Body of pancreas (tissue), 4 donors: ENCODE measurements at regions not wholly inside any gene's neighbourhood (a gene's known extent, or its start where the extent isn't known, plus 50 kb on each side); places are given as distances from the start of the nearest gene placed in this dataset.

Experiments
- ATAC-seq: fragments of 150-250 bp; one replicate; pipeline ENCODE4 v1.9.1; 2016
- DNase-seq, 4 donors: peaks; one replicate each; pipeline ENCODE4 v3.0.0-alpha.2; 2019
- H3K27ac ChIP-seq, 4 donors: fragments of 200-600 bp; sonication (generic); 1 replicate in 3 of 4; 2 replicates in 1 of 4; pipeline versions ENCODE4 v1.5.1 to v1.6.1; 2016 to 2019; ENCODE audit warnings: mild to moderate bottlenecking in 1 of 4, mixed read lengths in 1 of 4, moderate library complexity in 1 of 4
- H3K27me3 ChIP-seq, 2 donors: fragments of 200-600 bp; sonication (generic); one replicate each; pipeline ENCODE4 v1.6.0; 2016; ENCODE audit warnings: mild to moderate bottlenecking in 1 of 2
- H3K36me3 ChIP-seq, 2 donors: fragments of 200-600 bp; sonication (generic); replicated peaks in 1 of 2; 2 replicates each; pipeline ENCODE4 v1.5.1; 2016; ENCODE audit warnings: low read depth in 2 of 2; ENCODE audit not compliant: insufficient read depth in 1 of 2
- H3K4me1 ChIP-seq: fragments of 200-600 bp; sonication (generic); one replicate; pipeline ENCODE4 v1.6.0; 2016
- H3K4me3 ChIP-seq, 2 donors: fragments of 200-600 bp; sonication (generic); 1 replicate in 1 of 2; 2 replicates in 1 of 2; pipeline ENCODE4 v1.5.1; 2016 to 2019
- H3K9me3 ChIP-seq, 3 donors: fragments of 200-600 bp; sonication (generic); 1 replicate in 2 of 3; 2 replicates in 1 of 3; pipeline ENCODE4 v1.5.1; 2016
- CTCF ChIP-seq, 7 experiments: fragments of 450-650 bp in 4 of 7; fragments of 200-600 bp in 3 of 7; sonication (generic) in 3 of 7; IDR thresholded peaks; one replicate each; pipeline ENCODE4 v1.5.1; 2016 to 2019; ENCODE audit warnings: antibody characterized with exemption in 7 of 7
- POLR2A ChIP-seq, 3 donors: fragments of 450-650 bp; IDR thresholded peaks; one replicate each; pipeline ENCODE4 v1.6.1; 2016; ENCODE audit warnings: antibody characterized with exemption in 3 of 3, mild to moderate bottlenecking in 2 of 3
- WGBS, 2 donors: methylation state at CpG; one replicate each; pipeline ENCODE4 v1.1.5; 2017; 5-methylcytosine and 5-hydroxymethylcytosine counted together
- intact Hi-C: fragments of 100-400 bp; cut with DNase I; formaldehyde crosslinking; loops from one replicate; pipeline ENCODE4 v1.15.1; 2023

DNA sequence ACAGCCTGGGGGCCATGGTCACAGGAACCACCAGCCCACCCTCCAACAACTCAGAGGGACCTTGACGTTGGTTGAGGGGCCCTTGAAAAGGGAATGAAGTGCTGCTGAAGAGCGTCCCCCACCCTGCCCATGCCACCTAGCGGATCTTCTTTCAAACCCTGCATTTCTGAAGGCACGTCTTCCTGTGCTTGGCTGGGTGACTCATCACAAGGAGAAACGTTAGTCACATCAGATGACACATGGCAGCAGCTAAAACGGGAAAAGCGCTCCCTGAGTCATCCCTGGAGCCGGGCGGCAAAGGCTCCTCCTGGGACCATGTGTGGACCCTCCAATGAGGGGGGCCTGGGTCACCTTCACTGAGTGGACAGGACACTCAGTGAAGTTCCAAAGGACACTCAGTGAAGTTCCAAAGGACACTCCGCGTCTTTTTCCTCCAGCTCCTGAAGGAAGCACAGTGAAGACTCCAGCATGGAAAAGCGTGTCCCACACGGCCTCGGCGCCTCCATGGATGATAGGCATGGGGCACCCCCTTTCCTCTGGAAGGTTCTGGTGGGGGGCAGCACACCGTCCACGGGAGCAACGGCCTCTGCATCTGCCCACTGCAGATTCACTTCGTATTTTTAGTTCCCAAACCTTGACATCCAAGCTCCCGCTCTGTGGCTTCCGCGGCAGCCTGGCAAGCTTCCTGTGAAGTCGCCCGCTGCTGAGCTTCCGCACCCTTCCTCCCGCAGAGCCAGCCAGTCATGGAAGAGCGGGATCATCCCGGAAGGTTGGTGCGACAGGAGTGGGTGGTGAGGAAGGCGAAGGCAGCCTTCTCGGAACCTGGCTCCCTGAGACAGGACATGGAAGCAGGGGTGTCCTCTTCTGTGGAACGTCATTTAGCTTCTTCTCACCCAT, 383.4 kb downstream of the VRK1 start:
- H3K27me3 ChIP-seq = no peaks in the 10 kb centered on the region
- DNase-seq (no peak), ATAC-seq (no peak)
- H3K27ac ChIP-seq = no peak overlapping the region
- H3K36me3 ChIP-seq = no peaks in the 10 kb centered on the region
- intact Hi-C loops = no loop called here
- H3K4me1 ChIP-seq = no peaks in the 10 kb centered on the region
- H3K9me3 ChIP-seq = no peaks in the 10 kb centered on the region
- WGBS, 2 donors = 76 to 83% methylated on average over 22 to 32 of the region's 32 CpGs
- H3K4me3 ChIP-seq = no peak overlapping the region
- no peak for TF ChIP-seq POLR2A (IDR thresholded peaks at IDR 0.05)
- TF ChIP-seq CTCF (IDR thresholded peaks at IDR 0.05) = no peak

- DNase-seq = no peak
- Histone ChIP-seq H3K9me3 (no peaks in the 10 kb centered on the region), H3K4me3 (no peak overlapping the region), H3K27ac (no peak overlapping the region), H3K27me3 (peaks cover 0 to 4% of the 10 kb centered on the region in 2 donors), H3K4me1 (no peaks in the 10 kb centered on the region), H3K36me3 (no peaks in the 10 kb centered on the region)
- intact Hi-C loops = no loop called here
- ATAC-seq = no peak
- WGBS, 2 donors = 13 to 16% methylated on average over 6 of the region's 6 CpGs
- TF ChIP-seq CTCF (IDR thresholded peaks at IDR 0.05) (peak in 2 of 7 experiments; percentile 31 to 32), POLR2A (IDR thresholded peaks at IDR 0.05) (no peak)
Measured at GRCh38 chr14:97185186-97185585, 388.0 kb downstream of the VRK1 start.

DNA sequence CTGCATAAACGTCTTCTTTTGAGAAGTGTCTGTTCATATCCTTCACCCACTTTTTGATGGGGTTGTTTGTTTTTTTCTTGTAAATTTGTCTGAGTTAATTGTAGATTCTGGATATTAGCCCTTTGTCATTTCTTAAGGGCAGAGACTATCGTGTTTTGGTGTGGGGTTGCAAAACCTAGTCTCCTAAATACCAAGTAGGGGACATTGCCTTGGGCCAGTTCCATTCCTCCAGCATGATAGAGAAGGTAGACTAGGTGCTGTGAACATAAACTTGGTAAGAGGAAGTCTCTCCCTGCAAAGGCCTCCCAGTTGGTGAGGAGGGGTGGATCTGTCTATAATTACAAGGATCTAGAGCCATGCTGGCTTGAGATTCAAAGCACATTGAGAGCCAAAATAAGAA, 390.7 kb downstream of the VRK1 start:
- Histone ChIP-seq H3K27ac (no peak overlapping the region), H3K36me3 (no peaks in the 10 kb centered on the region), H3K4me3 (no peak overlapping the region), H3K27me3 (peaks cover 0 to 4% of the 10 kb centered on the region in 2 donors), H3K9me3 (no peaks in the 10 kb centered on the region), H3K4me1 (no peaks in the 10 kb centered on the region)
- TF ChIP-seq POLR2A (IDR thresholded peaks at IDR 0.05) = no peak
- no peak for TF ChIP-seq CTCF (IDR thresholded peaks at IDR 0.05)
- ATAC-seq (no peak), DNase-seq (no peak)
- 33 to 40% methylated on average over 2 of the region's 2 CpGs for WGBS, 2 donors
- intact Hi-C loops = no loop called here

- DNase-seq = no peak
- Histone ChIP-seq H3K9me3 (peaks cover 0 to 4% (median 0%) of the 10 kb centered on the region in 3 donors), H3K27me3 (no peaks in the 10 kb centered on the region), H3K4me3 (no peak overlapping the region), H3K36me3 (no peaks in the 10 kb centered on the region), H3K4me1 (no peaks in the 10 kb centered on the region), H3K27ac (no peak overlapping the region)
- WGBS, 2 donors = 68 to 71% methylated on average over 4 of the region's 4 CpGs
- TF ChIP-seq CTCF (IDR thresholded peaks at IDR 0.05) (no peak), POLR2A (IDR thresholded peaks at IDR 0.05) (no peak)
- no peak for ATAC-seq
- intact Hi-C loops = no loop called here
Measured at GRCh38 chr14:97196336-97196735, 399.2 kb downstream of the VRK1 start.

DNA sequence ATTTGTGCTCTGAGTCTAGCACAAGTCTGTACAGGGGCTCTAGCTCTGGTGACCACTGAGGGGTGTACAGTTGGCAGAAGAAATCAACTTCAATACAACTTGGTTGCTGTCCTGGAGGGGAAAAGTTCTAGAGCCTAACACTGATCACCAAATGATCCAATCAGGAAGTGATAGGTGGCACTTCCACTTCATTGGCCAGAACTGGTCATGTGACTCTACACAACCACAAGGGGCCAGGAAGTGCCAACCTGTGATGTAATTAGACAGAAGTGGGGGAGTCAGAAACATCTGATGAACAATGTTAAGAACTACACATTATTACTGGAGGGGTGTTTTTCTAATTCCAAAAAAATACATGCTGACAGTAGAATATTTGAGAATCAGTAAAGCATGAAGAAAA, 401.6 kb downstream of the VRK1 start:
- H3K9me3 ChIP-seq = peaks cover 0 to 4% (median 0%) of the 10 kb centered on the region in 3 donors
- H3K4me1 ChIP-seq = no peaks in the 10 kb centered on the region
- H3K4me3 ChIP-seq = no peak overlapping the region
- no peaks in the 10 kb centered on the region for H3K36me3 ChIP-seq
- intact Hi-C loops = no loop called here
- no peak for ATAC-seq
- H3K27ac ChIP-seq = no peak overlapping the region
- no peaks in the 10 kb centered on the region for H3K27me3 ChIP-seq
- no peak for DNase-seq
- TF ChIP-seq CTCF (IDR thresholded peaks at IDR 0.05) (no peak), POLR2A (IDR thresholded peaks at IDR 0.05) (no peak)
